Left ventricle myocardium inferior (tissue), 1 donor: ENCODE measurements at regions not wholly inside any gene's neighbourhood (a gene's known extent, or its start where the extent isn't known, plus 50 kb on each side); places are given as distances from the start of the nearest gene placed in this dataset.

Experiments used
- DNase-seq: peaks from one replicate; pipeline ENCODE4 v3.0.0-alpha.2; 2020
- H3K27ac ChIP-seq: fragments of 200-600 bp; replicated peaks from 2 replicates; pipeline ENCODE4 v1.8.0; 2021
- H3K27me3 ChIP-seq: fragments of 200-600 bp; 2 replicates; pipeline ENCODE4 v1.8.0; 2021; ENCODE audit warnings: low read depth
- H3K36me3 ChIP-seq: fragments of 200-600 bp; 2 replicates; pipeline ENCODE4 v1.8.0; 2021
- H3K4me1 ChIP-seq: fragments of 200-600 bp; 2 replicates; pipeline ENCODE4 v1.8.0; 2021
- H3K4me3 ChIP-seq: fragments of 200-600 bp; 2 replicates; pipeline ENCODE4 v1.8.0; 2021; ENCODE audit warnings: mild to moderate bottlenecking, moderate library complexity
- H3K9me3 ChIP-seq: fragments of 200-600 bp; replicated peaks from 2 replicates; pipeline ENCODE4 v1.8.0; 2021
- CTCF ChIP-seq: fragments of 200-600 bp; IDR thresholded peaks from 2 replicates; pipeline ENCODE4 v1.8.0; 2021; ENCODE audit warnings: antibody characterized with exemption, mild to moderate bottlenecking, borderline replicate concordance
- intact Hi-C: fragments of 100-400 bp; cut with micrococcal nuclease; formaldehyde crosslinking; loops from one replicate; pipeline ENCODE4 v1.11.0; 2022
- donor health status: DM: no; HTN: yes; CAD: no; lungs with severe emphysema.

- Histone ChIP-seq H3K36me3 (no peaks in the 10 kb centered on the region), H3K27ac (no peak overlapping the region), H3K4me3 (no peak overlapping the region), H3K27me3 (no peaks in the 10 kb centered on the region), H3K9me3 (no peaks in the 10 kb centered on the region), H3K4me1 (no peaks in the 10 kb centered on the region)
- DNase-seq = no peak
- no peak for TF ChIP-seq CTCF
- intact Hi-C loops = no loop called here
Measured at GRCh38 chr10:27614776-27615175, 110.7 kb downstream of the RAB18 start.

- Histone ChIP-seq H3K27me3 (no peaks in the 10 kb centered on the region), H3K4me3 (no peak overlapping the region), H3K36me3 (no peaks in the 10 kb centered on the region), H3K9me3 (no peaks in the 10 kb centered on the region), H3K4me1 (peaks cover 3% of the 10 kb centered on the region), H3K27ac (no peak overlapping the region)
- no peak for DNase-seq
- intact Hi-C loops = no loop called here
- TF ChIP-seq CTCF = no peak
Measured at GRCh38 chr10:27618036-27618615, 114.0 kb downstream of the RAB18 start.

- Histone ChIP-seq H3K36me3 (no peaks in the 10 kb centered on the region), H3K4me1 (peaks cover 3% of the 10 kb centered on the region), H3K4me3 (no peak overlapping the region), H3K27me3 (peaks cover under 1% of the 10 kb centered on the region), H3K9me3 (no peaks in the 10 kb centered on the region), H3K27ac (no peak overlapping the region)
- no peak for DNase-seq
- intact Hi-C loops = no loop called here
- TF ChIP-seq CTCF = no peak
Measured at GRCh38 chr10:27618906-27619305, 114.8 kb downstream of the RAB18 start.

GRCh38 chr10:27619329-27619728, 115.2 kb downstream of the RAB18 start:
- Histone ChIP-seq H3K4me1 (peaks cover 3% of the 10 kb centered on the region), H3K9me3 (no peaks in the 10 kb centered on the region), H3K36me3 (no peaks in the 10 kb centered on the region), H3K27me3 (peaks cover 5% of the 10 kb centered on the region), H3K4me3 (no peak overlapping the region), H3K27ac (no peak overlapping the region)
- no peak for TF ChIP-seq CTCF
- DNase-seq = no peak
- intact Hi-C loops = no loop called here

GRCh38 chr10:27620430-27621397, 116.6 kb downstream of the RAB18 start:
- DNase-seq = peak; percentile 18
- Histone ChIP-seq H3K4me1 (peaks cover 3% of the 10 kb centered on the region), H3K27ac (peak overlapping the region; percentile 54)

More at GRCh38 chr10:27620430-27621397, 116.6 kb downstream of the RAB18 start:
- Histone ChIP-seq H3K9me3 (no peaks in the 10 kb centered on the region), H3K36me3 (no peaks in the 10 kb centered on the region), H3K27me3 (peaks cover 14% of the 10 kb centered on the region), H3K4me3 (no peak overlapping the region)
- intact Hi-C loops = no loop called here
- TF ChIP-seq CTCF = no peak
